Neural cell (in vitro differentiated cells): ENCODE measurements at regions not wholly inside any gene's neighbourhood (a gene's known extent, or its start where the extent isn't known, plus 50 kb on each side); places are given as distances from the start of the nearest gene placed in this dataset.

ENCODE experiments used
- H2AFZ ChIP-seq: fragments of 200-600, 300-800 bp; sonication (generic), shearing (Covaris generic); 2 replicates; pipeline ENCODE4 v1.6.0; 2014; ENCODE audit warnings: low read depth, mild to moderate bottlenecking, antibody characterized with exemption, low read length, moderate library complexity
- H3F3A ChIP-seq: fragments of 200-600 bp; shearing (Covaris generic); 2 replicates; pipeline ENCODE4 v1.6.1; 2016; ENCODE audit warnings: mild to moderate bottlenecking, moderate library complexity, mixed read lengths, antibody characterized with exemption, low read length; ENCODE audit not compliant: insufficient read depth, poor library complexity, severe bottlenecking
- H3K27ac ChIP-seq: fragments of 200-600, 300-800 bp; sonication (generic), shearing (Covaris generic); 2 replicates; pipeline ENCODE4 v1.5.1; 2014; ENCODE audit warnings: mild to moderate bottlenecking, low read length, moderate library complexity
- H3K27me3 ChIP-seq: fragments of 300-800, 200-600 bp; sonication (generic), shearing (Covaris generic); 2 replicates; pipeline ENCODE4 v1.6.0; 2014; ENCODE audit warnings: mild to moderate bottlenecking, low read depth, low read length, moderate library complexity; ENCODE audit not compliant: insufficient read depth
- H3K36me3 ChIP-seq: fragments of 300-800, 200-600 bp; sonication (generic), shearing (Covaris generic); 2 replicates; pipeline ENCODE4 v1.5.1; 2014; ENCODE audit warnings: mild to moderate bottlenecking, antibody characterized with exemption, low read length, moderate library complexity; ENCODE audit not compliant: insufficient read depth
- H3K4me2 ChIP-seq: fragments of 300-800, 200-600 bp; sonication (generic), shearing (Covaris generic); 2 replicates; pipeline ENCODE4 v1.6.0; 2014; ENCODE audit warnings: mild to moderate bottlenecking, low read length
- H3K4me3 ChIP-seq: fragments of 300-800, 200-600 bp; sonication (generic), shearing (Covaris generic); 2 replicates; pipeline ENCODE4 v1.5.1; 2014; ENCODE audit warnings: mild to moderate bottlenecking, low read length, moderate library complexity
- H3K79me2 ChIP-seq: fragments of 200-600 bp; shearing (Covaris generic); replicated peaks from 2 replicates; pipeline ENCODE4 v1.6.0; 2014; ENCODE audit warnings: mild to moderate bottlenecking, low read length, moderate library complexity; ENCODE audit not compliant: insufficient read depth
- H3K9ac ChIP-seq: fragments of 300-800, 200-600 bp; sonication (generic), shearing (Covaris generic); 2 replicates; pipeline ENCODE4 v1.6.1; 2016; ENCODE audit warnings: mild to moderate bottlenecking, low read length, mixed read lengths
- H3K9me2 ChIP-seq: fragments of 200-600 bp; shearing (Covaris generic); 2 replicates; pipeline ENCODE4 v1.6.1; 2016; ENCODE audit warnings: mild to moderate bottlenecking, low read length, mixed read lengths; ENCODE audit not compliant: insufficient read depth
- H3K9me3 ChIP-seq: fragments of 200-600, 300-800 bp; sonication (generic), shearing (Covaris generic); 2 replicates; pipeline ENCODE4 v1.6.1; 2016; ENCODE audit warnings: mild to moderate bottlenecking, mixed run types, low read length, moderate library complexity, mixed read lengths
- H4K20me1 ChIP-seq: fragments of 200-600 bp; shearing (Covaris generic); 2 replicates; pipeline ENCODE4 v1.6.1; 2016; ENCODE audit warnings: mild to moderate bottlenecking, mixed run types; ENCODE audit not compliant: insufficient read depth
- EP300 ChIP-seq: fragments of 450-650 bp; conservative IDR thresholded peaks from 2 replicates; pipeline ENCODE4 v1.6.1; 2014; ENCODE audit warnings: antibody characterized with exemption, mild to moderate bottlenecking, moderate library complexity; ENCODE audit not compliant: poor library complexity, severe bottlenecking
- EZH2 ChIP-seq: fragments of 200-600, 300-800 bp; shearing (Covaris generic), sonication (generic); IDR thresholded peaks from 2 replicates; pipeline ENCODE4 v1.6.1; 2014; ENCODE audit warnings: antibody characterized with exemption, low read length, borderline replicate concordance, mild to moderate bottlenecking; ENCODE audit not compliant: insufficient read depth, poor library complexity, severe bottlenecking
- MXI1 ChIP-seq: fragments of 450-650 bp; conservative IDR thresholded peaks from 2 replicates; pipeline ENCODE4 v1.6.1; 2014; ENCODE audit warnings: antibody characterized with exemption, mild to moderate bottlenecking; ENCODE audit not compliant: poor library complexity, severe bottlenecking
- POLR2AphosphoS5 ChIP-seq: IDR thresholded peaks from 2 replicates; pipeline ENCODE4 v1.6.1; 2012
- RAD21 ChIP-seq: fragments of 450-650 bp; conservative IDR thresholded peaks from 2 replicates; pipeline ENCODE4 v1.6.1; 2014; ENCODE audit warnings: antibody characterized with exemption, mild to moderate bottlenecking, moderate library complexity
- SMC3 ChIP-seq: fragments of 450-650 bp; conservative IDR thresholded peaks from 2 replicates; pipeline ENCODE4 v1.6.1; 2014; ENCODE audit warnings: antibody characterized with exemption, mild to moderate bottlenecking, moderate library complexity; ENCODE audit not compliant: poor library complexity
- TAF1 ChIP-seq: IDR thresholded peaks from 2 replicates; pipeline ENCODE4 v1.6.1; 2012; ENCODE audit warnings: low read depth
- TF ChIP-seq, protein P1 (sequence below): fragments of 450-650 bp; IDR thresholded peaks from 2 replicates; pipeline ENCODE4 v1.5.1; 2014; ENCODE audit warnings: antibody characterized with exemption, mild to moderate bottlenecking, moderate library complexity; ENCODE audit not compliant: poor library complexity, severe bottlenecking
- TF ChIP-seq, protein P2 (sequence below): IDR thresholded peaks from 2 replicates; pipeline ENCODE4 v1.6.1; 2012; ENCODE audit warnings: borderline replicate concordance

DNA sequence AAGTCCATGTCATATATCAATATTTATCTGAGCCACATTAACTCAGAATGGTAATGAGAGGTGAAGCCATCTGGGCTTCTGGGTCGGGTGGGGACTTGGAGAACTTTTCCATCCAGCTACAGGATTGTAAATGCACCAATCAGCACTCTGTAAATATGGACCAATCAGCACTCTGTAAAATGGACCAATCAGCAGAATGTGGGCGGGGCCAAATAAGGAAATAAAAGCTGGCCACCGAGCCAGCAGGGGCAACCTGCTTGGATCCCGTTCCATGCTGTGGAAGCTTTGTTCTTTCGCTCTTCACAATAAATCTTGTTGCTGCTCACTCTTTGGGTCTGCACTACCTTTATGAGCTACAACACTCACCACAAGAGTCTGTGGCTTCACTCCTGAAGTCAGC, 253.4 kb downstream of the JRKL start:
- Histone ChIP-seq H3K36me3 (no peaks in the 10 kb centered on the region), H3K4me2 (no peak overlapping the region), H3K4me3 (no peak overlapping the region), H3K9me3 (no peaks in the 10 kb centered on the region), H3K9ac (no peak overlapping the region), H3K9me2 (no peaks in the 10 kb centered on the region), H3F3A (no peaks in the 10 kb centered on the region), H4K20me1 (no peaks in the 10 kb centered on the region), H2AFZ (no peak overlapping the region), H3K79me2 (no peaks in the 10 kb centered on the region), H3K27me3 (no peaks in the 10 kb centered on the region), H3K27ac (no peak overlapping the region)
- TF ChIP-seq, protein P1, sequence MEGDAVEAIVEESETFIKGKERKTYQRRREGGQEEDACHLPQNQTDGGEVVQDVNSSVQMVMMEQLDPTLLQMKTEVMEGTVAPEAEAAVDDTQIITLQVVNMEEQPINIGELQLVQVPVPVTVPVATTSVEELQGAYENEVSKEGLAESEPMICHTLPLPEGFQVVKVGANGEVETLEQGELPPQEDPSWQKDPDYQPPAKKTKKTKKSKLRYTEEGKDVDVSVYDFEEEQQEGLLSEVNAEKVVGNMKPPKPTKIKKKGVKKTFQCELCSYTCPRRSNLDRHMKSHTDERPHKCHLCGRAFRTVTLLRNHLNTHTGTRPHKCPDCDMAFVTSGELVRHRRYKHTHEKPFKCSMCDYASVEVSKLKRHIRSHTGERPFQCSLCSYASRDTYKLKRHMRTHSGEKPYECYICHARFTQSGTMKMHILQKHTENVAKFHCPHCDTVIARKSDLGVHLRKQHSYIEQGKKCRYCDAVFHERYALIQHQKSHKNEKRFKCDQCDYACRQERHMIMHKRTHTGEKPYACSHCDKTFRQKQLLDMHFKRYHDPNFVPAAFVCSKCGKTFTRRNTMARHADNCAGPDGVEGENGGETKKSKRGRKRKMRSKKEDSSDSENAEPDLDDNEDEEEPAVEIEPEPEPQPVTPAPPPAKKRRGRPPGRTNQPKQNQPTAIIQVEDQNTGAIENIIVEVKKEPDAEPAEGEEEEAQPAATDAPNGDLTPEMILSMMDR, result no peak
- TF ChIP-seq EP300 (no peak), RAD21 (no peak), TAF1 (no peak), SMC3 (no peak), MXI1 (no peak), POLR2AphosphoS5 (no peak), EZH2 (no peak)
- TF ChIP-seq, protein P2, sequence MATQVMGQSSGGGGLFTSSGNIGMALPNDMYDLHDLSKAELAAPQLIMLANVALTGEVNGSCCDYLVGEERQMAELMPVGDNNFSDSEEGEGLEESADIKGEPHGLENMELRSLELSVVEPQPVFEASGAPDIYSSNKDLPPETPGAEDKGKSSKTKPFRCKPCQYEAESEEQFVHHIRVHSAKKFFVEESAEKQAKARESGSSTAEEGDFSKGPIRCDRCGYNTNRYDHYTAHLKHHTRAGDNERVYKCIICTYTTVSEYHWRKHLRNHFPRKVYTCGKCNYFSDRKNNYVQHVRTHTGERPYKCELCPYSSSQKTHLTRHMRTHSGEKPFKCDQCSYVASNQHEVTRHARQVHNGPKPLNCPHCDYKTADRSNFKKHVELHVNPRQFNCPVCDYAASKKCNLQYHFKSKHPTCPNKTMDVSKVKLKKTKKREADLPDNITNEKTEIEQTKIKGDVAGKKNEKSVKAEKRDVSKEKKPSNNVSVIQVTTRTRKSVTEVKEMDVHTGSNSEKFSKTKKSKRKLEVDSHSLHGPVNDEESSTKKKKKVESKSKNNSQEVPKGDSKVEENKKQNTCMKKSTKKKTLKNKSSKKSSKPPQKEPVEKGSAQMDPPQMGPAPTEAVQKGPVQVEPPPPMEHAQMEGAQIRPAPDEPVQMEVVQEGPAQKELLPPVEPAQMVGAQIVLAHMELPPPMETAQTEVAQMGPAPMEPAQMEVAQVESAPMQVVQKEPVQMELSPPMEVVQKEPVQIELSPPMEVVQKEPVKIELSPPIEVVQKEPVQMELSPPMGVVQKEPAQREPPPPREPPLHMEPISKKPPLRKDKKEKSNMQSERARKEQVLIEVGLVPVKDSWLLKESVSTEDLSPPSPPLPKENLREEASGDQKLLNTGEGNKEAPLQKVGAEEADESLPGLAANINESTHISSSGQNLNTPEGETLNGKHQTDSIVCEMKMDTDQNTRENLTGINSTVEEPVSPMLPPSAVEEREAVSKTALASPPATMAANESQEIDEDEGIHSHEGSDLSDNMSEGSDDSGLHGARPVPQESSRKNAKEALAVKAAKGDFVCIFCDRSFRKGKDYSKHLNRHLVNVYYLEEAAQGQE, result no peak

DNA sequence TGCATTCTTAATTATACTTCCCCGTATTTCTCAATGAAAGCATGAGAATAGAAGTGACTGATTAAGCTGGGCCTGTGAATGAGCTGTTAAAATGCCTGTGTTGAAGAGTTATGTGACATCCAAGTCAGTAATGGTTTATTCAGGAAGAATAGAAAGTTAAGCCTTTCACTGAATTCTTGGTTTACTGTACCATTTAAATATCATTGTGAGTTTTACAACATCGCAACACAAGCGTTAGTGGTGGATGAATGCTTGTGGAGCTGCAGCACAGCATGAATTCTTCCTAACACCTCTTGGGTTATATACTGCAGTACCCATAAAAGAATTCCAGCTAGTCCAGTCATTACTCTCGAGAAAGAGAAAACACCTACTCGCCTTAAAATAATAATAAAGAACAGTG, 257.8 kb downstream of the JRKL start:
- H3K27me3 ChIP-seq, result no peaks in the 10 kb centered on the region
- H3K9ac ChIP-seq, result no peak overlapping the region
- TF ChIP-seq, protein P1, result no peak
- TF ChIP-seq, protein P2, result no peak
- no peak for TF ChIP-seq POLR2AphosphoS5
- no peak for TF ChIP-seq EP300
- no peak for TF ChIP-seq EZH2
- no peak for TF ChIP-seq SMC3
- no peak for TF ChIP-seq MXI1
- TF ChIP-seq RAD21, result no peak
- TF ChIP-seq TAF1, result no peak

More for the DNA sequence above, 257.8 kb downstream of the JRKL start:
- H3K36me3 ChIP-seq, result no peaks in the 10 kb centered on the region
- H3K9me3 ChIP-seq, result no peaks in the 10 kb centered on the region
- no peaks in the 10 kb centered on the region for H3K9me2 ChIP-seq
- no peaks in the 10 kb centered on the region for H3K79me2 ChIP-seq
- H3F3A ChIP-seq, result no peaks in the 10 kb centered on the region
- H3K27ac ChIP-seq, result no peak overlapping the region
- H2AFZ ChIP-seq, result no peak overlapping the region
- no peak overlapping the region for H3K4me3 ChIP-seq
- H3K4me2 ChIP-seq, result no peak overlapping the region
- H4K20me1 ChIP-seq, result no peaks in the 10 kb centered on the region
